ENCODE measurements at regions not wholly inside any gene's neighbourhood (a gene's known extent, or its start where the extent isn't known, plus 50 kb on each side); places are given as distances from the start of the nearest gene placed in this dataset.

DNA sequence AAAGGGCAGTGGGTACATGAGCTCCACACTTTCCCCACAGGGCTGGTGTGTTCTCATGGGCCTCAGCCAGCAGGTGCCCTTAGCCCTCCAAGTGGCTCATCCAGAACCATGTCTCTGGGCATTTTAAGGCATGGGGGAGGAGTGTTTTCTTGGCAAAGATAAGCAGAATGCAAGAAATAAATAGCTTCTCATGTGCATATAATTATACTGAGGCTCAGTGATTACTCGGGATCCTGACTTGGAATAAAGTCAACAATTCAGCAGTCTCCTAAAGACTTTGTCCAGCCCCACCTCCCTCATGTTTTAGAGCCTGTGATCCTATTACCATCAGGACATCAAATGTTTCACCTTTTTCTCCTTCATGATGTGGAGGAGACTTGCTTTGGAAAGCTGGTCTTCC is 92.7 kb upstream of the COG2 start:
- Mint-ChIP-seq H3K36me3 (ENCODE audit: unreplicated experiment) (no peaks in the 10 kb centered on the region), H3K27ac (ENCODE audit: unreplicated experiment) (no peak overlapping the region), H3K4me1 (ENCODE audit: unreplicated experiment) (no peaks in the 10 kb centered on the region), H3K9me3 (ENCODE audit: unreplicated experiment) (no peaks in the 10 kb centered on the region), H3K27me3 (ENCODE audit: unreplicated experiment) (peaks cover 23% of the 10 kb centered on the region), H3K4me3 (ENCODE audit: unreplicated experiment) (no peak overlapping the region)
- DNase-seq (ENCODE audit: extremely low spot score, unreplicated experiment): no peak
- TF ChIP-seq, protein P1, sequence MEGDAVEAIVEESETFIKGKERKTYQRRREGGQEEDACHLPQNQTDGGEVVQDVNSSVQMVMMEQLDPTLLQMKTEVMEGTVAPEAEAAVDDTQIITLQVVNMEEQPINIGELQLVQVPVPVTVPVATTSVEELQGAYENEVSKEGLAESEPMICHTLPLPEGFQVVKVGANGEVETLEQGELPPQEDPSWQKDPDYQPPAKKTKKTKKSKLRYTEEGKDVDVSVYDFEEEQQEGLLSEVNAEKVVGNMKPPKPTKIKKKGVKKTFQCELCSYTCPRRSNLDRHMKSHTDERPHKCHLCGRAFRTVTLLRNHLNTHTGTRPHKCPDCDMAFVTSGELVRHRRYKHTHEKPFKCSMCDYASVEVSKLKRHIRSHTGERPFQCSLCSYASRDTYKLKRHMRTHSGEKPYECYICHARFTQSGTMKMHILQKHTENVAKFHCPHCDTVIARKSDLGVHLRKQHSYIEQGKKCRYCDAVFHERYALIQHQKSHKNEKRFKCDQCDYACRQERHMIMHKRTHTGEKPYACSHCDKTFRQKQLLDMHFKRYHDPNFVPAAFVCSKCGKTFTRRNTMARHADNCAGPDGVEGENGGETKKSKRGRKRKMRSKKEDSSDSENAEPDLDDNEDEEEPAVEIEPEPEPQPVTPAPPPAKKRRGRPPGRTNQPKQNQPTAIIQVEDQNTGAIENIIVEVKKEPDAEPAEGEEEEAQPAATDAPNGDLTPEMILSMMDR (IDR thresholded peaks at IDR 0.05): no peak

DNA sequence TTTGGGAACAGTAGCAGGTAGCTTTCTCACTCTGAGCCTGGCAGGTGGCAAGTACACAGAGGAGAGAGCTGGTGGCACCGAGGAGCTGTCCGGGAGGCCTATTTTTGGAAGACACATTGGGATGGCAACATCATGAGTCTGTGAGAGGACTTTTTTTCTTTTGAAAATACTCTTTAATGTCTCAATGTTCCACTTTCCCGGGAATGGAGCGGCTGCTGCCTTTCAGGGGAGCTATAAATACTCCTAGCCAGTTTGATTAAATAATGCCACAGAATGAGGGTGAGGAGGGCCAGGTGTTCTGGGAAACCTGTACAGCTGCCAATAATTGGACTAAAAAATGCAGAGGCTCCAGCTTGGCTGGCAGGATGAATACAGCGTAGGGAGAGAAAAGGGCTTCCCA is 93.3 kb upstream of the COG2 start:
- no peaks in the 10 kb centered on the region for H3K36me3 Mint-ChIP-seq (ENCODE audit: unreplicated experiment)

DNA sequence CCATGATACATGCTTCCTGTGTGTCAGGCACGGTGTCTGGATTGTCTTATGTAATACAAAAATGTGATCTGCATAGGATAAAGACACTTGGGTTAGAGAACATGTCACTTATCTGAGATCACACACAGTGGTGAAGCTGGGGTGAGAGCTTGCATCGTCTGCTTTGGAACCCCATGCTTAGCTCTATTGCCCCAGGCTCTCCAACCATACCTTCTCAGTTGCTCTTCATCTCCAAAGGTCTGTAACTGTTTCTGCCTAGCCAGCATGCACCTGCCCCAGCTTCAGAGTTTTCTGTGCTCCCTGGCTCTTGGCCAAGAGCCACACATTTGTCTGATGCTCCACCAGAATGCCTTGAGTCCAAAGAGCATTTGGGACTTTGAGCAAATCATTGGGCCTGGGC is 93.9 kb upstream of the COG2 start:
- H3K27ac Mint-ChIP-seq (ENCODE audit: unreplicated experiment): no peak overlapping the region
- DNase-seq (ENCODE audit: extremely low spot score, unreplicated experiment): no peak
- no peaks in the 10 kb centered on the region for H3K4me1 Mint-ChIP-seq (ENCODE audit: unreplicated experiment)
- H3K9me3 Mint-ChIP-seq (ENCODE audit: unreplicated experiment): no peaks in the 10 kb centered on the region
- TF ChIP-seq, protein P1 (IDR thresholded peaks at IDR 0.05): no peak
- no peak overlapping the region for H3K4me3 Mint-ChIP-seq (ENCODE audit: unreplicated experiment)
- peaks cover 19% of the 10 kb centered on the region for H3K27me3 Mint-ChIP-seq (ENCODE audit: unreplicated experiment)
- H3K36me3 Mint-ChIP-seq (ENCODE audit: unreplicated experiment): no peaks in the 10 kb centered on the region

More for the DNA sequence above, 93.3 kb upstream of the COG2 start:
- H3K9me3 Mint-ChIP-seq (ENCODE audit: unreplicated experiment): no peaks in the 10 kb centered on the region
- no peak for DNase-seq (ENCODE audit: extremely low spot score, unreplicated experiment)
- no peak overlapping the region for H3K4me3 Mint-ChIP-seq (ENCODE audit: unreplicated experiment)
- no peak overlapping the region for H3K27ac Mint-ChIP-seq (ENCODE audit: unreplicated experiment)
- peaks cover 23% of the 10 kb centered on the region for H3K27me3 Mint-ChIP-seq (ENCODE audit: unreplicated experiment)
- TF ChIP-seq, protein P1 (IDR thresholded peaks at IDR 0.05): no peak
- H3K4me1 Mint-ChIP-seq (ENCODE audit: unreplicated experiment): no peaks in the 10 kb centered on the region

- no peaks in the 10 kb centered on the region for H3K4me1 Mint-ChIP-seq (ENCODE audit: unreplicated experiment)
- no peaks in the 10 kb centered on the region for H3K9me3 Mint-ChIP-seq (ENCODE audit: unreplicated experiment)
- H3K27me3 Mint-ChIP-seq (ENCODE audit: unreplicated experiment): peaks cover 16% of the 10 kb centered on the region
- no peaks in the 10 kb centered on the region for H3K36me3 Mint-ChIP-seq (ENCODE audit: unreplicated experiment)
- no peak for DNase-seq (ENCODE audit: extremely low spot score, unreplicated experiment)
- TF ChIP-seq, protein P1 (IDR thresholded peaks at IDR 0.05): no peak
- no peak overlapping the region for H3K27ac Mint-ChIP-seq (ENCODE audit: unreplicated experiment)
- H3K4me3 Mint-ChIP-seq (ENCODE audit: unreplicated experiment): no peak overlapping the region
Observed at GRCh38 chr1:230545181-230545580, 97.1 kb upstream of the COG2 start.

DNA sequence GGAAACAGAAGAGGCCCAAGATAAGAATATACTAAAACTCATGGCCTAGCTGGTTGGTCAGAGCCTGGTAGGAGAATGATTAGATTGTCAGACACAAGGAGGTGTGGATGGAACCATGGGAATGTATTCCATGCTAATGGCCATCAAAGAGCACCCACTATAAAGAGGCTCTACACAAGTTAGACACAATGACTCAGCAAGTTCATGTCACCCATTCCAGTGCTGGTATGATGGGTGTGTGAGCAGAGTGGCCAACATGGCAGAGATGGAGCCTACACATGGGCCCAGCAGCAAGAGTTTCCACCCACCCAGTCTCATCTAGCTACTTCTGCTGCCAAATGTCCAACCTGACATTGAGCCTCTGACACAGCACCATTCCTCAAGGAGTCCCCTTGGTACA is 97.5 kb upstream of the COG2 start:
- Mint-ChIP-seq H3K36me3 (ENCODE audit: unreplicated experiment) (no peaks in the 10 kb centered on the region), H3K9me3 (ENCODE audit: unreplicated experiment) (no peaks in the 10 kb centered on the region), H3K4me3 (ENCODE audit: unreplicated experiment) (no peak overlapping the region), H3K4me1 (ENCODE audit: unreplicated experiment) (no peaks in the 10 kb centered on the region), H3K27ac (ENCODE audit: unreplicated experiment) (no peak overlapping the region), H3K27me3 (ENCODE audit: unreplicated experiment) (peaks cover 14% of the 10 kb centered on the region)
- TF ChIP-seq, protein P1 (IDR thresholded peaks at IDR 0.05): no peak
- DNase-seq (ENCODE audit: extremely low spot score, unreplicated experiment): no peak

Measured in osteocyte (in vitro differentiated cells).